H1 (cell line): ENCODE measurements at regions not wholly inside any gene's neighbourhood (a gene's known extent, or its start where the extent isn't known, plus 50 kb on each side); places are given as distances from the start of the nearest gene placed in this dataset.

ENCODE experiments used
- CHD2 ChIP-seq: IDR thresholded peaks from 2 replicates; pipeline ENCODE4 v1.6.1; 2012; ENCODE audit warnings: low read length, improper control_type of control experiment
- EP300 ChIP-seq, 2 experiments: IDR thresholded peaks; 1 replicate in 1 of 2; 2 replicates in 1 of 2; pipeline ENCODE4 v1.6.1; 2011 to 2012; ENCODE audit warnings: low read depth in 2 of 2, low read length in 2 of 2, mild to moderate bottlenecking in 2 of 2, borderline replicate concordance in 1 of 2, inconsistent platforms in 1 of 2, moderate library complexity in 1 of 2
- EZH2 ChIP-seq: fragments of 200-600 bp; sonication (generic); IDR thresholded peaks from 2 replicates; pipeline ENCODE4 v1.7.1; 2012; ENCODE audit warnings: low read depth, mild to moderate bottlenecking, moderate library complexity, low read length, inconsistent platforms; ENCODE audit not compliant: severe bottlenecking
- NRF1 ChIP-seq: IDR thresholded peaks from 2 replicates; pipeline ENCODE4 v1.6.1; 2011; ENCODE audit warnings: mild to moderate bottlenecking, low read depth, low read length, improper control_type of control experiment
- POLR2A ChIP-seq, 2 experiments: IDR thresholded peaks; 1 replicate in 1 of 2; 2 replicates in 1 of 2; pipeline ENCODE4 v1.6.1; 2011; ENCODE audit warnings: low read depth in 2 of 2, low read length in 2 of 2, mild to moderate bottlenecking in 2 of 2; ENCODE audit errors: control extremely low read depth in 1 of 2
- TEAD4 ChIP-seq: IDR thresholded peaks from 2 replicates; pipeline ENCODE4 v1.6.1; 2012; ENCODE audit warnings: low read depth, low read length, inconsistent platforms, mixed read lengths
- TF ChIP-seq, protein P1 (sequence below), 3 experiments: IDR thresholded peaks; 1 replicate in 2 of 3; 2 replicates in 1 of 3; pipeline versions ENCODE4 v1.5.1 to v1.6.1; 2011; ENCODE audit warnings: low read length in 3 of 3, mild to moderate bottlenecking in 3 of 3, inconsistent platforms in 2 of 3, low read depth in 1 of 3, moderate library complexity in 1 of 3; ENCODE audit not compliant: insufficient read depth in 1 of 3; ENCODE audit errors: control extremely low read depth in 1 of 3
- TF ChIP-seq, protein P2 (sequence below): IDR thresholded peaks from 2 replicates; pipeline ENCODE4 v1.6.1; 2012; ENCODE audit warnings: inconsistent platforms

DNA sequence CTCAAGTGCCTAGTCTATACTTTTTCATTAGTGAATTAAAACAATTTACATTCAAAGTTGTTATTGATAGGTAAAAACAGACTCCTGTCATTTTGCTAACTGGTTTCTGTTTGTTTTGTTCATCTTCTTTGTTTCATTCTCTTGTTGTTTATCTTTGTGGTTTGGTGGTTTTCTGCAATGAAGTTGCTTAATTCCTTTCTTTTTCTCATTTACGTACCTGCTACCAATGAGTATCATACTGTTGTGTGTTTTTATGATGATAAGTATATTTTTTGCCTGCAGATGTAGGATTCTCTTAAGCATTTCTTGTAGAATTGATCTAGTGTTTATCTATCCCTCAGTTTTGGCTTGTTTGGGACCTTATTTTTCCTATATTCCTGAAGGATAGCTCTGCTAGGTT lies 2230.0 kb downstream of the MAT2B start:
- TF ChIP-seq, protein P1, sequence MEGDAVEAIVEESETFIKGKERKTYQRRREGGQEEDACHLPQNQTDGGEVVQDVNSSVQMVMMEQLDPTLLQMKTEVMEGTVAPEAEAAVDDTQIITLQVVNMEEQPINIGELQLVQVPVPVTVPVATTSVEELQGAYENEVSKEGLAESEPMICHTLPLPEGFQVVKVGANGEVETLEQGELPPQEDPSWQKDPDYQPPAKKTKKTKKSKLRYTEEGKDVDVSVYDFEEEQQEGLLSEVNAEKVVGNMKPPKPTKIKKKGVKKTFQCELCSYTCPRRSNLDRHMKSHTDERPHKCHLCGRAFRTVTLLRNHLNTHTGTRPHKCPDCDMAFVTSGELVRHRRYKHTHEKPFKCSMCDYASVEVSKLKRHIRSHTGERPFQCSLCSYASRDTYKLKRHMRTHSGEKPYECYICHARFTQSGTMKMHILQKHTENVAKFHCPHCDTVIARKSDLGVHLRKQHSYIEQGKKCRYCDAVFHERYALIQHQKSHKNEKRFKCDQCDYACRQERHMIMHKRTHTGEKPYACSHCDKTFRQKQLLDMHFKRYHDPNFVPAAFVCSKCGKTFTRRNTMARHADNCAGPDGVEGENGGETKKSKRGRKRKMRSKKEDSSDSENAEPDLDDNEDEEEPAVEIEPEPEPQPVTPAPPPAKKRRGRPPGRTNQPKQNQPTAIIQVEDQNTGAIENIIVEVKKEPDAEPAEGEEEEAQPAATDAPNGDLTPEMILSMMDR (IDR thresholded peaks at IDR 0.05; ENCODE audit: control extremely low read depth in 1 of 3, insufficient read depth in 1 of 3, low read depth in 1 of 3, low read length in 3 of 3), result no peak
- no peak for TF ChIP-seq EZH2
- TF ChIP-seq POLR2A (IDR thresholded peaks at IDR 0.05; ENCODE audit: control extremely low read depth in 1 of 2, low read depth in 2 of 2, low read length in 2 of 2), result no peak
- no peak for TF ChIP-seq CHD2
- TF ChIP-seq TEAD4, result no peak
- TF ChIP-seq NRF1, result no peak
- TF ChIP-seq EP300 (IDR thresholded peaks at IDR 0.05; ENCODE audit: borderline replicate concordance in 1 of 2, low read depth in 2 of 2, low read length in 2 of 2), result no peak
- TF ChIP-seq, protein P2, sequence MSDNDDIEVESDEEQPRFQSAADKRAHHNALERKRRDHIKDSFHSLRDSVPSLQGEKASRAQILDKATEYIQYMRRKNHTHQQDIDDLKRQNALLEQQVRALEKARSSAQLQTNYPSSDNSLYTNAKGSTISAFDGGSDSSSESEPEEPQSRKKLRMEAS, result no peak
